ENCODE measurements at regions not wholly inside any gene's neighbourhood (a gene's known extent, or its start where the extent isn't known, plus 50 kb on each side); places are given as distances from the start of the nearest gene placed in this dataset.
"Not testable (repeated sequence)": the region's sequence is repeated elsewhere in the genome, so short reads cannot be mapped to it uniquely, and the experiment has no call there.

GRCh38 chr3:80314541-80314940 lies 546.7 kb upstream of the ROBO1 start:
- not testable (repeated sequence) for TF ChIP-seq CTCF, POLR2A, POLR2AphosphoS5, EP300 (IDR thresholded peaks at IDR 0.05)

All from gastroesophageal sphincter (tissue), 3 donors.